HG03135 (cell line): ENCODE measurements at regions not wholly inside any gene's neighbourhood (a gene's known extent, or its start where the extent isn't known, plus 50 kb on each side); places are given as distances from the start of the nearest gene placed in this dataset.

Source experiments
- ATAC-seq: cut with Tn5 transposase; IDR thresholded peaks from one replicate; pipeline ENCODE4 v1.9.1; 2021; ENCODE audit warnings: mild to moderate bottlenecking, moderate library complexity; ENCODE audit not compliant: unreplicated experiment

GRCh38 chr17:73879987-73880386 is 235.7 kb upstream of the SDK2 start:
- ATAC-seq: no peak

DNA sequence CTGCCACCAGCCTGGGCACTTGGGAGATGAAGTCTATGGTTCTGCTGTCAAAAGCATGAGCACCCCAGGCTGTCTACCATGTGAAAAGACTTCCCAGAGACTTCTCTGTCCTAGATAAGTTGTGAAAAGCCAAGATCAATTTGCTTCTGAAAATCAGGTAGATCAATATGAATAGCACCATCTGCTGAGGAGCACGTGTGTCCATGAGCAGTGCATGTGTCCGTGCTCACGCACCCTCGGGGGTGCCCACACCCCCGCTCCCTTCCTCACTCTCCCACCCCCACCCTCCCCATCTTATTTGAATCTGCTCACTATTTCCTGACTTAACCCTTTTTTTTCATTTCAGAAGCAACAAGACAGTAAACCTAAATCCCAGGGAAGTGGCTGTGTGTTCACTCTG is 238.3 kb upstream of the SDK2 start:
- ATAC-seq: no peak

- no peak for ATAC-seq
Observed at GRCh38 chr17:73883175-73883574, 238.9 kb upstream of the SDK2 start.

DNA sequence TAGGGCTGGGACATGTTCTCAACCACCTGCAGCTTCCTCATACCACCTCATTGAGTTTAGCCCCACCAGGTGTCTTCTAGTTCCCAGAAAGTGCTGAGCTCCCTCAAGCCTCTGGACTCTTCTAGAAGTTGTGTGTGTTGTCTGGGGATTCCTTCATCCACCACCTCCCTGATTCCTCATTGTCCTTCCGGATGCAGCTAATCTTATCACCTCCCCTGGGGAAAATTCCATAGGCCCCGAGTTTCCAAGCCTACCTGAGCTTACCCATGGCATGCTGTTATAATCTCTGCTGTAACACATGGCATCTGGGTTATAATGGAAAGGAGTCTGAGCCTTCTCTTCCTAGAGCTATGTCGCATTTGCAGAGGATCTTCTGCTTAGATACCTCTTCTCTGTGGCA is 243.5 kb upstream of the SDK2 start:
- no peak for ATAC-seq

GRCh38 chr17:73888862-73889261 is 244.6 kb upstream of the SDK2 start:
- no peak for ATAC-seq

- ATAC-seq: no peak
Observed at GRCh38 chr17:73889439-73889838, 245.2 kb upstream of the SDK2 start.

DNA sequence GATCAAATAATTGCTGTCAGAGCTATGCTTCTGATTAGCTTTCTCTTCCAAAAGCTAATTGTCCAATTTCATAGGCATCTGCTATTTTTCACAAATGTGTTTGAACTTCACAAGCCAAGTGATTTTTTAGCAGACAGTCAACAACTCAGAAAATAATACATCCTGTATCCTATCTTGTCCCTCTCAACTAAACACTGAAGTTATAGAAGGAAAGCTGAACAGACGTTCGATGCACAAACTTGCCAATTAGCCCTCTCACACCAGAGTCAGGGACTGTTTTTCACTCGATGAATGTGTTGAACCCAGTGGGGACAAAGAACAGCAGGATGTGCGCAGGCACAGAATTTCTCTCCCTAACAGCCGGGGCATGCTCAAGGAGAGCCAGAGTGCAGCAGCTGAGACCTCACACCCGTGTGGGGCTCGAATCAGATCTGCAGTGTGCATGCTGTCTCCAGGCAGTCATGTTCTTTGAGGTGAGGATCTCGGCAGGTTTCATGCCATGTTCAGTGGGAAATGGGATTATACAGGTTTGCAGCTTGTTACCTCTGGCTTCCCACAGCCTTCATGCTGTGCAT is 246.7 kb upstream of the SDK2 start:
- no peak for ATAC-seq

DNA sequence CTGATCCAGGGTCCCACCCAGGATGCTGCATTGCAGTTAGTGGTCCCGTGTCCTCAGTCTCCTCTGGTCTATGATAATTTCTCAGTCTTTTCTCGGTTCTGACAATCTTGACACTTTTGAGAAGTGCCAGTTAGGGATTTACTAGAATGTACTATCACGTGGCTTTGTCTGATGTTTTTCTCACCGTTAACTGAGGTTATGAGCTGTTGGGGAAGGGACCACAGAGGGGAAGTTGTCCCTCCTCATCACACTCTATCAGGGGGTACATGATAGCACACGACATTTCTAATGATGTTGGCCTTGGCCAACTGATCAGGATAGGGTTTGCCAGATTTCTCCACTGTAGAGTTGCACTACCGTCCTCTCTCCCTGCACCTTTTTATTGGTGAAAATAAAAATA is 250.9 kb upstream of the SDK2 start:
- no peak for ATAC-seq

GRCh38 chr17:73896966-73897365 is 252.7 kb upstream of the SDK2 start:
- ATAC-seq: no peak

DNA sequence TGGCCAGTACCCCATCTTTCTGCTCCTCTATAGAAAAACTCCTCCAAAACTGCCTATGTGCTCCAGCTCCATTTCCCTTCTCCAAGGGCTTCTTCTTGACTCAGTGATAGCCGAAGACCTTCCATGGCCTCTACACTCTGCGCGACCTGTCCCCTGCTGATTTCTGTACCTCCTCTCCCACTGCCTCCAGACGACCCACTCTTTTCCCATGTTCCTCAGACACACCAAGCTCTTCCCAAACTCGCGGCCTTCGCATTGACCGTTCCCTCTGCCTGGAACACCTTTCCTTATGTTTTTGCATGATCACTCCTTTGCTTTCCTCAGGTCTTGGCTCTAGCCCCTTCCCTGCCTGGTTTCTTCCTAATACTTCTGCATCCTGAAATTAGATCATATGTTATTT is 255.6 kb upstream of the SDK2 start:
- ATAC-seq: no peak

GRCh38 chr17:73900516-73900915 is 256.3 kb upstream of the SDK2 start:
- ATAC-seq: no peak

- no peak for ATAC-seq
Observed at GRCh38 chr17:73901249-73901648, 257.0 kb upstream of the SDK2 start.

DNA sequence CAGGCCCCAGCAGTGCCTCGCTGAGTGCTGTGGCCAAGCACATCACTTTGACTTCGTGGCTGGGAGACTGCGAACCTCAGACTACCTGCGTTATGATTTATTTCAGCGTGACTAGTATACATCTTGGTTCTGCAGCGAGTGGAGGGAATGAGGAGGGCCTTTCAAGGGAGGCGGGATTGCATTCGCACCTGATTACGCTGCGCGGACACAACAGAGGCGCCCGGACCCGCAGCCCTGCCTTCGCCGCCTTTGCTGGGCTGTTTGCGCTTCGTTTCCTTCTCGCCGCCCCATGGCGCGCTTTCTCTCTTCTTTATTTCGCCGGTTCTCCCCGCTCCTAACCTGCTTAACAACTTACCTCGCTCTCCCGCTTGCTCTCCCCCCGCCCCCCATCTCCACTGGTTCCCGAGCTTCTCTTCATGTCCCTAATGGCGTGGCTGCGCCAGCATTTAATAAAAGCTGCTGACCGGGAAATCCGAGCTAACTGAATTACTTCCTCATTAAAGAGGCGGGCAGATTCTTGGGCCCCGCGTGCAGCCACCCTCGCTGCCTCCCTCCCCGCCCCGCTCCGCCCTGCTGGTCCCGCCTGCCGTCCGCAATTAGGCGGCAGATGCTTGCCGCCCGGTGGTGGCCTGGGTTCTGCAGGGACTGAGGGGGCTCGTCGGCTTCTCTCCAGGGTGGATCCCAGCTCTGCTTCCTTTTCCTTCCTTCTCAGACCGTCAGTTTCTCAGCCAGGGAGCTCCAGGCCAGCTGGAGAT is 257.6 kb upstream of the SDK2 start:
- ATAC-seq: no peak

DNA sequence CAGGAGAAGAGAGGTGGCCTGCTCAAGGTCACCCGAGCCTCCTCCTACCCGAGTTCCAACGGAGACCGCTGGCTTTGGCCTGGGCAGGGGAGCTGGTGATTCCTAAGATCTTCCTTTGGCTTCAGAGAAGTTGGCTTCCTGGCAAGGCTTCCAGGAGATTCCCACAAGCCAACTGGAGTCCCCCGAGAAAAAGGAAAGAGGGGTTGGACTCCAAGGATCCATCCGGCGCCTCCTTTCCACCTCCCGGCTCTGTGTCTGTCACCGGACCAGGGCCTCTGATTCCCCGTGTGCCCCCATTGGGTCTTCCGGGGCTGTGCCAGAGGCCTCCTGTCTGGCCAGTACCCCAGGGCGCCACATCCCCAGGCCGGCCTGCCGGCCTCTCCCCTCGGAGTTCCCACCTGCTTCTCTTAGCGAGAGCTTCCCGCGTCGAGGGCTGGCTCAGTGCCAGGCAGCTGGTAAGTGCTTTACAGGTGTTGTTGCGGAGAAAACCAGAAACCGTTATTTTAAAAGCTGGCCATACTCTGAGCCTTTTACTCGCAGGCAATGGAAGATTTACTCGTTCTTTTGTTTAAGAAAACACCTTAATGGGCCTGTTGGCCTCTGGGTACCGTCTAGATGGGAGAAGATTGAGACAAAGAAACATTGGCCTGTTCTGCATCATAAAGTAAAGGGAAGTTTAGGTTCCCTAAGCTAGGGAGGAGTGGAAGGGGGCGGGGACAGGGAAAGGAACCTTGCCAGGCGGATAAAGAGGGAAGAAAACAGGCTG is 258.4 kb upstream of the SDK2 start:
- no peak for ATAC-seq

GRCh38 chr17:73906896-73907870 is 262.9 kb upstream of the SDK2 start:
- ATAC-seq: no peak

- no peak for ATAC-seq
Observed at GRCh38 chr17:73909186-73909585, 264.9 kb upstream of the SDK2 start.

- no peak for ATAC-seq
Observed at GRCh38 chr17:73910206-73910605, 266.0 kb upstream of the SDK2 start.

DNA sequence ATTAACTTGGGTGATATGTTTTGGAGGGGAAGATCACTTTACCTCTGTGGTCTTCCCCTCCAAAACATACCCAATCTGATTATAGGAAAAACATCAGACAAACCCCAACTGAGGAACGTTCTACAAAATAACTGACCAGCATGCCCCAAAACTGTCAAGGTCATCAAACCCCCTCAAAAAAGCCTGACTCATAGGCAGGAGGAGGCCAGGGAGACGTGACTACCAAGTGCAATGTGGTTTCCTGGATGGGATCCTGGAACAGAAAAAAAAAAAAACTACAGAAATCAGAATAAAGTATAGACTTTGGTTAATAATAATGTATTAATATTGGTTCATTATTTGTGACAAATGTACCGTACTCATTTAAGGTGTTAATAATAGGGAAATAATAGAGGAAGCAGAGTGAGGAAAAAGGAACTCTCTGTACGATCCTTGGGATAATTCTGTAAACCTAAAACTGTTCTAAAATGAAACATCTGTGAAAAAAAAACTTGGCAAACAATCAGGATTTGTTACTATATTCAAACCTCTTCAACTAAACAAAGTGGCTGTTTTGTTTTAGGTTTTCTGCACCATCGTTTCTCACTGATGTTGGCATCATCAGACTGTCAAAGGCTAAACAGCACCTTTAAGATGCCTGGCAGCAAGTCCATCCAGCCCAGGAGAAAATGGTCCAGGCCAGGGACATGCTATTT is 266.7 kb upstream of the SDK2 start:
- no peak for ATAC-seq

GRCh38 chr17:73911726-73912372 is 267.6 kb upstream of the SDK2 start:
- no peak for ATAC-seq

DNA sequence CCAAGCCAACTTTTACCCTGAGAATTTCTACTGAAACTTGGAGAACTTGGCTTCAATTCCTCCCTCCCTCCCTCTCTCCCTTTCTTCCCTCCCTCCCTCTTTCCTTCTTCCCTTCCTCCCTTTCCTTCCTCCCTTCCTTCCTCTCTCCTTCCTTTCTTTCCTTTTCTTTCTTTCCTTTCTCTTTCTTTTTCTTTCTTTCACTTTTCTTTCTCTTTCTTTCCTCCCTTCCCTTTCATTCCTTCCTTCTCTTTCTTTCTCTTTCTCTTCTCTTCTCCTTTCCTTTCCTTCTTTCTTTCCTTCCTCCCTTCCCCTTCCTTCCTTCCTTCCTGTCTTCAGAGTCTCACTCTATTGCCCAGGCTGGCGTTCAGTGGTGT is 268.1 kb upstream of the SDK2 start:
- ATAC-seq: no peak
